ENCODE measurements at regions not wholly inside any gene's neighbourhood (a gene's known extent, or its start where the extent isn't known, plus 50 kb on each side); places are given as distances from the start of the nearest gene placed in this dataset.

- TF ChIP-seq POLR2A (IDR thresholded peaks at IDR 0.05; ENCODE audit: low read depth, low read length), result no peak
- TF ChIP-seq POLR2AphosphoS5 (IDR thresholded peaks at IDR 0.05; ENCODE audit: low read depth, low read length), result no peak
These were observed 255.1 kb upstream of the SP4 start for GRCh38 chr7:21172800-21173199.
